ENCODE measurements at regions not wholly inside any gene's neighbourhood (a gene's known extent, or its start where the extent isn't known, plus 50 kb on each side); places are given as distances from the start of the nearest gene placed in this dataset.
A peak's percentile ranks its signal among the peaks of the same experiment; 100 is the strongest.

GRCh38 chr17:77456951-77457548, 316.3 kb downstream of the SEC14L1 start:
- DNase-seq, result no peak
- Mint-ChIP-seq H3K27ac (peak overlapping the region; percentile 99), H3K4me1 (peaks cover 96% of the 10 kb centered on the region), H3K9me3 (no peaks in the 10 kb centered on the region), H3K27me3 (no peaks in the 10 kb centered on the region), H3K36me3 (ENCODE audit: low read depth) (peaks cover 26% of the 10 kb centered on the region), H3K4me3 (peak overlapping the region; percentile 70)
- intact Hi-C loops (cut with micrococcal nuclease), result no loop called here
- no peak for ATAC-seq (ENCODE audit: low read depth)
- POLR2A ChIA-PET, result interaction anchor here (0.6 to 13.6 kb wide), 4 partner anchors 14 to 125 kb away, joined by 3 to 831 read pairs (median 76); no protein-coding TSS in a partner anchor
- CTCF ChIA-PET, result no interaction called here
- no peak for TF ChIP-seq CTCF (IDR thresholded peaks at IDR 0.05)

DNA sequence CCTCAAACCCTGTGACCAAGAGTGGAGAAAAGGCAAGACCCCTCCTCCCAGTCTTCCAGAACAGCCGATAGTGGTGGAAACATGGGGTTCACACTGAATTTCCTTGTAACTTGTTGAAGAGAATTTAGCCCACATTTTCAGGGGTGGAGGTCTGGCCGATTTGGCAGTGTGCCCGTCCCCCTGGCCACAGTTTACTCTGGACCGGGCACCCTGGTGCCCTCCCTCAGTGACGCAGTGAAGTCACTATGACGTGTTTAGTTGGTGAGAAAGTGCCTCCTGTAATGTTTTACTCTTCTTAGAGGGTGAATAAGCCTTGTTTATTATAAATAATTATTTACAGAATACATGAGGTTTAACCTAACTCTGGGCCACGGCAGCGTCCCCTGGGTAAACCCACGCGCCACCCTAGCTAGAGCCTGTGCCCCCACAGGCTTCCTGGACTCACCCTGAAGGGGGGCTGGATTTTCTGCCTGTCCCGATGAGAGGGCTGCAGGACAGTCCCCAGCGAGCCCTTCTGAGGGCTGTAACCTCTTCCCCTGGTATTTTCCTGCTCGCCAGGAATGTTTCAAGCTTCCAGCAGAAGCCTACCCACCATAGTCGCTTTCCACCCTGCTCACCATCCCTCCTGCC, 316.9 kb downstream of the SEC14L1 start:
- peak overlapping the region; percentile 99 for H3K27ac Mint-ChIP-seq
- H3K27me3 Mint-ChIP-seq, result no peaks in the 10 kb centered on the region
- intact Hi-C loops (cut with micrococcal nuclease), result no loop called here
- peaks cover 96% of the 10 kb centered on the region for H3K4me1 Mint-ChIP-seq
- ChIA-PET CTCF (interaction anchor here (1.4 to 3.6 kb wide), 2 partner anchors 27 to 37 kb away, joined by 5 to 11 read pairs; no protein-coding TSS in a partner anchor), POLR2A (interaction anchor here (0.9 to 13.6 kb wide), 5 partner anchors 14 to 126 kb away, joined by 3 to 831 read pairs (median 27); no protein-coding TSS in a partner anchor)
- H3K9me3 Mint-ChIP-seq, result no peaks in the 10 kb centered on the region
- no peak for DNase-seq
- H3K36me3 Mint-ChIP-seq (ENCODE audit: low read depth), result peaks cover 22% of the 10 kb centered on the region
- TF ChIP-seq CTCF (IDR thresholded peaks at IDR 0.05), result no peak
- H3K4me3 Mint-ChIP-seq, result peak overlapping the region; percentile 84
- ATAC-seq (ENCODE audit: low read depth), result no peak

DNA sequence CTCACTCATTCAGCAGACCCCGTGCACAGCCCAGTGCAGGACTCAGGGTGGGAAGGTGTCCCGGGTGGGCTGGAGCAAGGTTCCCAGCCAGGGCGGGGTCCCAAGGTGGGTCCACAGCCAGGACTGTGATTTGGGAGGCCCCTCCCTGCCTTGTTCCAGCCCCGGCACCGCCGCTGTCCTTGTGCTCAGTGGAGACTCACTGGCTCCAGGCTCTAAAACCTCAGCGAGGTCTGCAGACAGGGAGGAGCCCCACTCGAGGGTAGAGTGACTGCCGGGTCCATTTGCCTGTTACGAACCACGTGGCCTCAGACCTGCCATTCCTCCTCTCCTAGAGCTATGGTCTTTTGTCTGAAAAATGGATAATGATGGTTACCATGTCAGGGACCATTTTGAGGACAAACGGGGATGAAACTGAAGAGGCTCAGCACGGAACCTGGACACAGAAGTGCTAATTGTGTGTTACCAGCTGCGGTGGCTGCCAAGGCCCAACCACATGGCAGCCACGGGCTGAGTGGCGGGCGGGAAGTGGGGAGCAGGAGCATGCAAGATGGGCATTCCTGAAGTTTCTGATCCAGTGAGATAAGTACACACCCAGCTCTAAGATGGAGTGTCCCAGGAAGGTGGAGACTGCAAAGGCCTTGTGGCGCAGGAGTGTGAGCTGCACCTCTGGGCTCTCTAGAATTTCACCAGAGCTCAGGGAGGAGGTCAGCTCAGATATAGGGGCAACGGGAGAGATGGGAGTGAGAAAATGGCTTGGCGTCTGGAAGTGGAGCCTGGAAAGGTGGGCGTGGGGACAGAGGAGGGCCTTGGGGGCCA, 317.6 kb downstream of the SEC14L1 start:
- ChIA-PET POLR2A (interaction anchor here (1.0 to 13.6 kb wide), 8 partner anchors 15 to 136 kb away, joined by 3 to 831 read pairs (median 23); no protein-coding TSS in a partner anchor), CTCF (interaction anchor here (1.4 to 3.6 kb wide), 2 partner anchors 28 to 36 kb away, joined by 5 to 11 read pairs; no protein-coding TSS in a partner anchor)
- Mint-ChIP-seq H3K4me1 (peaks cover 96% of the 10 kb centered on the region), H3K27ac (peak overlapping the region; percentile 99), H3K9me3 (no peaks in the 10 kb centered on the region), H3K36me3 (ENCODE audit: low read depth) (peaks cover 28% of the 10 kb centered on the region), H3K4me3 (peak overlapping the region; percentile 84), H3K27me3 (no peaks in the 10 kb centered on the region)
- no peak for DNase-seq
- no peak for ATAC-seq (ENCODE audit: low read depth)
- intact Hi-C loops (cut with micrococcal nuclease), result no loop called here
- no peak for TF ChIP-seq CTCF (IDR thresholded peaks at IDR 0.05)

- ChIA-PET POLR2A (interaction anchor here (0.6 to 13.6 kb wide), 21 partner anchors 16 to 878 kb away, joined by 3 to 831 read pairs (median 7); partner anchors contain the start of gene TNRC6C), CTCF (interaction anchor here (1.1 to 3.6 kb wide), 8 partner anchors 14 to 136 kb away, joined by 3 to 11 read pairs (median 5); no protein-coding TSS in a partner anchor)
- H3K36me3 Mint-ChIP-seq (ENCODE audit: low read depth), result peaks cover 22% of the 10 kb centered on the region
- H3K27me3 Mint-ChIP-seq, result no peaks in the 10 kb centered on the region
- H3K9me3 Mint-ChIP-seq, result no peaks in the 10 kb centered on the region
- peaks cover 94% of the 10 kb centered on the region for H3K4me1 Mint-ChIP-seq
- no peak for TF ChIP-seq CTCF (IDR thresholded peaks at IDR 0.05)
- ATAC-seq (ENCODE audit: low read depth) (no peak), DNase-seq (no peak)
- peak overlapping the region; percentile 84 for H3K4me3 Mint-ChIP-seq
- intact Hi-C loops (cut with micrococcal nuclease), result no loop called here
- peak overlapping the region; percentile 99 for H3K27ac Mint-ChIP-seq
Measured at GRCh38 chr17:77459018-77459755, 318.4 kb downstream of the SEC14L1 start.

Data from activated B cell treated with CpG ODN at 0.5 μM for 24 hours (primary cell).